ELR (cell line): ENCODE measurements at regions not wholly inside any gene's neighbourhood (a gene's known extent, or its start where the extent isn't known, plus 50 kb on each side); places are given as distances from the start of the nearest gene placed in this dataset.

Experiments used
- DNase-seq: peaks from one replicate; pipeline ENCODE4 v3.0.0-alpha.2; 2015; ENCODE audit warnings: low read depth

DNA sequence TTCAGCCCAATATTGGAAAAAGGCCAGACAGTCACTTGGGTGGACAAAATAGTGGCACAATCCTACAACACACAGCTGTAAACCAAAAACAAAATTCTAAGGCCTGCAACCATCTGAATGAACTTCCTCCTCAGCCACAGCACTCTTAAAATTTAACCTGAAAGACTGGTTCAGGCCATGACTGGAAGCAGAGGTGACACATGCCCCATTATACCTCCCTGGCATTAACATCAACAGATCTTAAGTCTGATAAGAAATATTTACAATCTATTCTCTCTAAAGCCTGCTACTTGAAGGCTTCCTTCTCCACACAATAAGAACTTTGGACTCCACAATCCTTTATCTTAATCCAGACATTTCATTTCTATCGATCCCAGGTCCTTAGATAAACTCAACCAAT lies 192.4 kb upstream of the LRP1B start:
- no peak for DNase-seq

DNA sequence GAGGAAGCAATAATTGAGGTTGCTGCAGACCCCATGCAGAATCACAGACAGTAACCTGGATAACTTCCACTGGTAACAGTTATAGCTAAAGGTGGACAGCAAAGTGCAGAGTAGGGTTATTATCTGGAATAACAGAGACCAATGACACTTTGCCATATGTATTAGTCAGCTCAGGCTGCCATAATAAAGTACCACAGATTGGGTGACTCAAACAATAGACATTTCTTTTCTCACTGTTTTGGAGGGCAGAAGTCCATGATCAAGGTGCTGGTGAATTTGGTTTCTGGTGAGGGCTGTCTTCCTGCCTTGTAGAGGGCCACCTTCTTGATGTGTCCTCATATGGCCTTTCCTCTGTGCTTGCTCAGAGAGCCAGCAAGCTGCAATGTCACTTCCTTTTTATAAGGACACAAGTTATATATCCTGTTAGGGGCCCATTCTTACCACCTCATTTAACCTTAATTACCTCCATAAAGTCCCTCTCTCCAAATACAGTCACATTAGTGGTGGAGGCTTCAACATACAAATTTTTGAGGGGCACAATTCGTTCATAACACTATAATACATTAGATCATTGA lies 191.0 kb upstream of the LRP1B start:
- DNase-seq: peak; percentile 60

DNA sequence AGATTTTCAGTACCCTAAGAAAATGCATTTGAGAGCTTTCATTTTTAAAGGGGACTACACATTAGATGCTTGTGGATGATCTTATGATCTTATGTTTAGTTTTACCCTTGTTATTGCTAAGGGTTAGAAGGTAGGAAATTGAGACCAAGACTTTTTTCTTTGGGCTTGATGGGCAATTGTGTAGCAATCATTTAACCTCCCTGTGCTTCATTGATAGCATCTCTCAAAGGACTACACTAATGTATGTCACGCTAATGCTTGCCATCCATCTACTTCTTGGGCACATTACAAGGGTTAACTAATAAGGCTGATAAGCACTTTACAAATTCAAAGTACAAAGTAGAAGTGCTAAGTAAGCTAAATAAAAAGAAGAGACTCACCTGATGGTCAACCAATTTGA lies 189.3 kb upstream of the LRP1B start:
- DNase-seq: no peak

DNA sequence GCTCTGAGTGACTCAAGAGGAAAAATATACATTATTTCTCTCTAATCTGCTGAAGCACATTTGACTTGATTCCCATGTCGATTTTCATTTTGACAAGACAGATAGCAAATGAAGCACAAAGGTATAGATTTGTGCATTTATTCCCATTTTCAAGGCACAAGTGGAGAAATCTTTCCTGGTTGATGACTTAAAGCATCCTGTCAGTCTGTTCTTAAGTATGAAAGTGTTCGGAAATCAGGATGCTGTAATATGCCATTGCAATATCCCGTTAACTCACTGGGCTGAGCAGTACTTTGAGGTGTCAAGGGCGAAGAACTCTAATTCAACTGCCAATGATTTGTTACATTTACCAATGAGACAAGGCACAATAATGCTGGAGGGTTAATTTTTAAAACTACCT lies 185.2 kb upstream of the LRP1B start:
- no peak for DNase-seq

DNA sequence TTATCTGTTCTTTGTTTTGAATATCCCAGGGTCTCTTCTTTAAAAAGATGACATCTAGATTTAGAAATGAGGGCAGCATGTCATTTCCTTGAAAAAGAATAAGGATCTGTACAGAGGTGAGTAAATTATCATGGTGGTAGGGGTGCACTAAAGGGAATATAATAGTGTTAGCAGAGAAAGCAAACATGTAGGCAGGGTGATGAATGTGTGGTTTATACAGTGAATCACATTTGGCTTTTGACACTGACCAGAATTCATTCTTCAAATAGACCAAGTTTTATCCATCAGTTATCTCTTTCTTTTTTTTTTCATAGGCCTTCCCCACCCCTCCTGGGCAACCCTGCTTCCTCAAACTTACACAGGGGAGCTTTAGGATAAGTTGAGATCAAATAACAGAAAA lies 184.5 kb upstream of the LRP1B start:
- peak; percentile 4 for DNase-seq

DNA sequence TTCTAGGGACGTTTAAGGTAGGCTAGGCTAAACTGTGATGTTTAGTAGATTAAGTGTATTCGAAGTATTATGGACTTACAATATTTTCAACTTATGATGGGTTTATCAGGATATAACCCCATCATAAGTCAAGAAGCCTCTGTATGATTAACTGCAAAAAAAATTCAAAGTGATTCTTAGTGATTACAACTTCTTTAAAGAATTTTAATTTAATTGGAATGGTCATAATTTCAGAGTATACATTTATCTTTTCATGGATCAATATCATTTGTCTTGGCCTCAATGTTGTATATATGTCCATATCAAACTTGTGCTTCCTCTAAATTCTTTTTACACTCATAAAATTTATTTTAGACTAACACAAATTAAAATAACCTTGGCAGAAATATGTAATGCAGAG lies 183.3 kb upstream of the LRP1B start:
- no peak for DNase-seq

DNA sequence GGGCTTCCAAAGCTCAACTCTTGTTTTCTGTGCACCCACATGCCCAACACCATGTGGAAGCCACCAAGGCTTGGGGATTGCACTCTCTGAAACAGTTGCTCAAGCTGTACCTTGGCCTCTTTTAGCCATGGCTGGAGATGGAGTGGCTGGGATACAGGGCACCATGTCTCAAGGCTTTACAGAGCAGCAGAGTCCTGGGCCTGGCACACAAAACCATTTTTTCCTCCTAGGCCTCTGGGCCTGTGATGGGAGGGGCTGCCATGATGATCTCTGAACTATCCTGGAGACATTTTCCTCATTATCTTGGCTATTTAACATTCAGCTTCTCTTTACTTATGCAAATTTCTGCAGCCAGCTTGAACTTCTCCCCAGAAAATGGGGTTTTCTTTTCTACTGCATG lies 179.7 kb upstream of the LRP1B start:
- no peak for DNase-seq

DNA sequence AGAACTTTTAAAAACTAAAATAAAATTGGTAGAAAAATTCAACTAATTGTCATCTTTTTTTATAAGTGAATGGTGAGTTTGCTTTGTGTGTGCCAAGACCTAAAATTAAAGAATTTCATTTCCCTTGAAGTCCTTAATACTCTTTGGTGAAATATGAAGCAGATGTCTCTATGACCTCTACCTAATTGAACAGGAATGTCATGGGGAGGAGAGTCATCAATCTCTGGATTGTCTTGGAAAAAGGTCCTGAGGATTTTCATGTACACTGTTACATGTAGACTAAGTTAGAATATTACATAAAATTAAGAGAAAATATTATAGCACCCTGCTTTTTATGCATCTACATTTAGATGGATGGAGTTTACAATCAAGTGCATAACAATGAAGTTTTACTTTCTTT lies 177.9 kb upstream of the LRP1B start:
- no peak for DNase-seq

DNA sequence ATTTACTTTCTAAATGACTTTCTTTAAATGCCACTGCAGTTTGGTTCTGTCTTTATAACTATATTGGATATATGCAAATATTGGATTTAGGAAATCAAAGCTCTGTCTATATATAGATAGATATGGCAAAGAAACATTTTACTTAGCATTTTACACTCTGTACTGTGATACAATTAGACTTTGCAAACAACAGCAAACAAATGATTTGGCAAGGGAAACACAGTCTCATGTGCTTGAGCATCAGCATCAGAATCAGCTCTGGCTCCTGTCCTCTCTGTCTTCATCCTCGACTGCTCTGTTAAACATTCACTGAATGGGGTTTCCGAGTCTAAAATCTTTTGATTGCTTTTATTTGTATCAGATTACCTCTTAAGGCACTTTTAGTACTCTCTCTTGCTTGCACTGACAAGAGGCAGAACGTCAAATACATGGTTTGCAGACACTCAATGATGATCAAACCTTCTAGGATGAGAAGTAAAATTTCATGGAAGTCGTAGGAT lies 176.8 kb upstream of the LRP1B start:
- DNase-seq: no peak

DNA sequence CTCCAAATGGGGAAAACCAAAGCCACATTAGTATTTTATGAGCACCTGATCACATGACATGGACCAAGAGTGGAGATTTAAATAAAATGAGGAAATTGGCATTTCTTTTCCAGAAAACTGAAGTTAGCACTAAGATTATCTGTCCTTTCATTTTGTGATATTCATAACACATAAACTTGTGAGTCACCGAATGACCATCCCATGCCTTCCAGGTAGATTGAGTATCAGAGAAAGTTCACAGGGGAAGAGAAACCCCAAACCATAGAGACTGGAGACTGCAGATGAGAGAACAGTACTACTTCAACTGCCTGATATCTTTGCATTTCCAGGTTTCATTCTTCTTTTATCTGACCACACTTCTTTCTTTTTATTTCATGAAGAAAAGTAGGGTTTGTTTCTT lies 176.3 kb upstream of the LRP1B start:
- DNase-seq: peak; percentile 17

DNA sequence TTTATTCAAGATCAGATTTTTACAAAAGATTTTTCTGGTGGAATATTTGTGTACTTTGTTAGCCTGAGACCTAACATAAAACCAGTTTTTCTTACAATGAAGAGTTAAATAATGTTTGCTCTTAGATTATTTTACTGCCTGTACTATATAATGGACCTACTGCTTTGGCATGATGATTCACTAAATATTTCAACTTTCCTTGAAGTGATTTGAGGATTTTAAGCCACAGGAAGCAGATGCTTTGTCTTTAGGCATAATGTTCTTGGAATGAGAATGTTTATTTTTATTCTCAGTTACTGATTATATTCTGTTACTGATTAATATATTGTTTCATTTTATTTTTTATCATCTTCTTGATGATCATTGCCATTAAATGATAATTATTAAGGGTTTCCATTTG lies 175.3 kb upstream of the LRP1B start:
- peak; percentile 65 for DNase-seq

DNA sequence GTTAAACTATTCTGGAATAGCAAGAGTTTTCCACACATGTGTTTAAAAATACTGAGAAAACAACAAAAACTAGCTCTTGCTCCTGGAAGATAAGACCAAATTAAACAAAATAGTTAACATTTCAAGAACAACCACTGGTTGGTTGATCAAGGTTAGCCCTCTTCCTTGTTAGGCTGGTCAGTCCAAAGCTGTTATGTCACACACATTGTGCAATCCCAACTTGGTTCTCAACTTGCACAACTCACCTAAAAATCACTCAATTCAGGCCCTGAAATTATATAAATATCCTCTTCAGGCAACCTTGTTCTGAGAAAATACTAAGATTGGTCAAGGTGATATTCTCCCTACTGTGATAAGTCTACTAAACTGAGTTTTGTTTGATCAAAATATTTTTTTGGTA lies 169.7 kb upstream of the LRP1B start:
- no peak for DNase-seq

DNA sequence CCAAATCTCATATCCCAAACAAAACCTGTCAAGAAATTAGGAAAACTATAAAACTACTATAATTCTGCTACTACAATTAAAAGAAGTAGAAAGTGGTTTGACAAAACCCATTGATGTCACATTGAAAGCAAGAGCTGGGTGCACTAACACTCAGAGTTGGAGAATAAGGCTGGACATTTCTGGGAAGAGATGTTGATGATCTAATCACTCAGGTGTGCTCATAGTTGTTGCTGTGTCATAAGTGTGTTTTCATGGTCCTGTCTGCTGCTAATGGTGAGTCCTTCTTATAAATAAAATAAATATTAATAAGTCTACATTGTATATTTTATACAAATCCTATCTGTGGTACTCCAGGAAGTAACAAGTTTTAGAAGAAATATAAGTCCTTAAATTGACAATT lies 168.2 kb upstream of the LRP1B start:
- DNase-seq: no peak

DNA sequence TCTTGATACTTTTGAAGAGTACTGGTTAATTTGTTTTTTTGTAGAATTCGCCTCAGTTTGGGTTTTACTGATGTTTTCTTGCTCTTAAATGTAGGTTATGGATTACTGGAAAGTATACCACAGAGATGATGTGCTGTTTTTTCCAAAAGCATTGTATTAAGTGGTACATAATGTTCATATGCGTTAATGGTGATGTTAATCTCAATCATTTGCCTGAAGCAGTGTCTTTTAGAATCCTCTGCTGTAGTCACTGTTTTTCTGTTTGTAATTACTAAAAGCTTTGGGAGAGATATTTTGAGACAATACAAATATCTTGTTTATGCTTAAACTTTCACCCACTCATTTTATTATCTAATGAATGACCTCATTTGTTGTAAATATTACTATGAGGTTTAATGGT lies 163.4 kb upstream of the LRP1B start:
- no peak for DNase-seq

DNA sequence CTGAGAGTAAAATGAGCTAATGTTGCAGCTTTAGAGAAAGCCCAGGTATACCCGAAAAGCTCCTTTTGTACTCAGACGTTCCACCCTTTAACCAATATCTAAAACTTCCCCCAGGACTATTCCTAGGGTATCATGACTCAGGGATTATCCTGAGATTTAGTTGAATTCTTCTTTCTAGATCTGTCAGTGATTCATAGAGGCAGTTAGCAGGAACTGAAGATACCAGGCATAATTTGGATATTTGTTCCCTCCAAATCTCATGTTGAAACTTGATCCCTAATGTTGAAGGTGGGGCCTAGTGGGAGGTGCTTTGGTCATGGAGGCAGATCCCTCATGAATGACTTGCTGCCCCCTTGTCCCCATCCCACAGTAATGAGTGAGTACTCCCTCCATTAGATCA lies 161.2 kb upstream of the LRP1B start:
- DNase-seq: peak; percentile 50

DNA sequence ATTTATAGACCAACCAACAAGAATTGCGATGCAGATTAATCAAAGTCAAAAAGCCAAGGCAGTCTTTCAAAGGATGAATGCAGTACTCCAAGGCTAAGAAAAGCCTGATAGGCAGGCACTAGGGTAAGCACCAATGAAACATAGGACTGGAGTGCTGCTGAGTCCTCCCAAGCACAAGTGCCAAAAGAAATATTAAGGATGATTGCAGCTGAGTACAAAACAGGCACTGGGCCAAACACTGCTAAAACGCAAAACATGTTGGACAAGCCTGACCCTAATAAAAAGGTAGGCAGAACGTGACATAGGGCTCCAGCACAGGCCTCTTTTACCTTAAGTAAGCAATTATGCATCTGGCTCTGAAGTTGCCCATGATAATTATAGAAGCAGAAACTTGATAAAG lies 160.1 kb upstream of the LRP1B start:
- DNase-seq: no peak

DNA sequence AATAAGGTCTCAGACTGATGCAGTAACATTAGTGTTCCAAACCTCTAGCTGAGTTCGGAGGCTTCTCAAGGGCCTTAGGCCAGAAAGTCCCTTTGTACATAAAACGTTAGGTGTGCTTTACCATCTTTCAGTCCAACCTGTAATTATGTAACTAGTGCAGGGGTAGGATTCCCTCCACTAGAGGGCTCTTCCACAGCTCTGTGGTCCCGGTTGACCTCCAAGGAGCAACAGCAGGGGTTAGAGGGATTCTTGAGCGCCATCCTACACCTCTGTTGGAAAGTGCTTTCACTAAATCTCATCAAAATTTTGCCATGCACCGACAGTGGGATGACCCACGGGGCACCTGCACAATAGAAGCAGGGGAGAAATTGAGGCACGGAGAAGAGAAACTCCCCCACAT lies 155.8 kb upstream of the LRP1B start:
- peak; percentile 24 for DNase-seq

DNA sequence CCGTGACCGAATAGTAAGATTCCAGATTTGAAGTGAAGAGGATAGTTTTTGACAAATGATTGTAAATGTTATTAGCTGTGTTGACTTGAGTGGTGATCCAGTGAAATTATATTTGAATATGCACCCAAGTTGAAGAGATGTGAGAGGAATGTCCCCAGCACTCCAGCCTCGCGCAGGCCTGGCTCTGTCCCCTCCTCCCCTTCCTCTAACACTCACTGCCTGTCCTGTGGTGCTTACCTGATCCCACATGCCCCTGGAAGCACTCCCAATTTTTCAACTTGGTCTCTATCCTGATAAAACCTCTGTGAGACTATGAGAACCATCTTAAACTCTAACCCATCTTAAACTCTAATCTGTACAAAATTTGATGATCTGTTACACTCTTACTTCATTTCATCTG lies 154.7 kb upstream of the LRP1B start:
- no peak for DNase-seq

DNA sequence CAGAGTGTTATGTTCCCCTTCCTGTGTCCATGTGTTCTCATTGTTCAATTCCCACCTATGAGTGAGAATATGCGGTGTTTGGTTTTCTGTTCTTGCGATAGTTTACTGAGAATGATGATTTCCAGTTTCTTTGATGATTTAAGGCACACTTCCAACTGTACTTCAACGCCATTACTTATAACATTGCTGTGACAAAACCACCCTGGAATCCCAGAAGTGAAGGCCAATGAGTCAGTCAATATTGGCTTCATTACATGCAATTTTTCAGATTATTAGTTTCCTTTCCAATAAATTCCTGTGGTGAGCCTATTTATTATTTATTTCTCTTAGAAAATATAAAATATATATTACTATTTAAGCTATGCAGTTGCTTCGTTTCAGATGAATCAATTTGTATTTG lies 153.5 kb upstream of the LRP1B start:
- DNase-seq: peak; percentile 68

DNA sequence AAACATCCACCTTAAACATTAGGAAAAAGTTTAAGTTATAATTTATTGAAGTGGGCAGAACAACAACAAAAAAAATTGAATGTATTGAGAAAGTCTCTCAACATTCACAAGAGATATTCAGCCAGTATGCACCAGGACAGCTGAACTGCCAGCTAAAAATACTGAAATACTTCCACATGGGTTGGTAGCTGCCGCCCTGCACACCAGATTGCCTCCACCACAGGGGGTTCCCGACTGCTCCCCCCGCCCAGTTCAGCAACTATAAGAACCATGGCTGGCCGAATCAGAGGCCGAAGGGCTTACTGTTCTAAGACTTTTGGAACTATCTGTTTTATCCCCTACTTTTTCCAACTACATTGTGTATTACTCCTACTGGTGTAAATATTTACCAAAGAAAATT lies 150.0 kb upstream of the LRP1B start:
- DNase-seq: no peak

DNA sequence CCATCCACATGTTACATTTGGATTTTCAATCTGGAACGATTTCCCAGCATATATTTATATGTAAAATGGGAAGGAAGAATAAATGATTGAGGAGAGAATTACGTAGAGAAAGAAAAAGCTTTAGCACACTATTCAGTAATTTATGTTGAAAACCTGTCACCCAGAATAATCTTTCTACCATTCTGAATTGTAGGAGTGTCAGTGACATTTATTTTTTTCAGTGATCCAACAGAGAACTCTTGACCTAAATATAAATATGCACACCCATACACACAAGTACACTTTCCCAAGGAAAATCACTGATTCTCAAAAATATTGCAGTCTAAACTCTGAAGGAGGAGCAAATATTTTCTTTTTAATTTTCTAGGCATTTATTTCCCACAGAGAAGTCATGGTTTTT lies 140.2 kb upstream of the LRP1B start:
- DNase-seq: no peak

DNA sequence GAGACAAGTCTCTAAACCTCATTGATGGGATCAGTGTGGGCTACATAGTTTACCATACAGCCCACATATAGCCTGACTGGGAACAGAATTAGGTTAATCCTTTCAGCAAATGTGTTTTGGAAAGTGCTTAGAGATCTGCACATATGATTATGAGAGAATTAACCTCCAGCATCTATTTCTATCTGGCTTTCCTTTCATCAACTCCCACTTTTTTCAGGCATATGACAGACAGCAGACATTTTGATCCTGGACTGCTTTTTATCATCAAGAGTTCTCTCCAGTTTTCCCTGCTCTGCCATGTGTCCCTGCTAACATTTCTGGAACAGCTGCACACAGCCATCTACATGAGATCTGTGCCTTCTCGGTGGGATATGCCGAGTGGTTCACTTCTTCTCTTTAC lies 139.5 kb upstream of the LRP1B start:
- DNase-seq: no peak

DNA sequence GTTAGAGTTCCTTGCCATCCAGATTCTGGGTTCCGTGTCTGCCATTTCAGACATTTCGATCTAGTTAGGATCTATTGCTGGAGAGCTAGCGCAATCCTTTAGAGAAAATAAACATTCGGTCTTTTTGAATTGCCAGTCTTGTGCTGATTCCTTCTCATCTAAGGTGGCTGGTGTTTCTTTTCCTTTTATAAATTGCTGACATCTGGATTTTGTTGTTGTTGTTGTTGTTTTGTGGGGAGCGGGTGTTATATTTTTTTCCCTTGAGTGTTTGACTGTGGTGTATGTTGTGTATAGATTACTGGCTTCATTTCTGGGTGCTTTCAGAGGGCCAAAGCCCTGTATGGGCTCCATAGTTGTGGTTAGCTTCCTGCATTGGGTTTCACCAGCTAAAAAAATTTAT lies 128.5 kb upstream of the LRP1B start:
- DNase-seq: no peak

DNA sequence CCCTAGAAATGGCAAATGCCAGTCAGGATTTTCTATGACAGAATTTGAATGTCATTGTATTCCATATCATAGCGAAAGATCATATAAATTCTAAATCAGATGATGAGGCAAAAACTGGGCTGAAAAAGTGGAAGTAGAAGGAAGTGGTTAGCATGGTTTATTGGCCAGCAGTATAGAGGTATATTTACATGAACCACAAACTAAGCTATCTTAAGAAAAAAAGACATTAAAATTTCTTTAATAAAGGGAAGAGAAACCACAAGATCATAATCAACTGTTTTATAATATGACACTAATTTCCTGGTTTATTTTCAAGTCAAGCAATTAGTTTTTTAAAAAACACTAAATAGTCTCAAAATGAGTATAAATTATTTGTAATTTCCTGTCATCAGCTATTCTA lies 123.2 kb upstream of the LRP1B start:
- DNase-seq: no peak

DNA sequence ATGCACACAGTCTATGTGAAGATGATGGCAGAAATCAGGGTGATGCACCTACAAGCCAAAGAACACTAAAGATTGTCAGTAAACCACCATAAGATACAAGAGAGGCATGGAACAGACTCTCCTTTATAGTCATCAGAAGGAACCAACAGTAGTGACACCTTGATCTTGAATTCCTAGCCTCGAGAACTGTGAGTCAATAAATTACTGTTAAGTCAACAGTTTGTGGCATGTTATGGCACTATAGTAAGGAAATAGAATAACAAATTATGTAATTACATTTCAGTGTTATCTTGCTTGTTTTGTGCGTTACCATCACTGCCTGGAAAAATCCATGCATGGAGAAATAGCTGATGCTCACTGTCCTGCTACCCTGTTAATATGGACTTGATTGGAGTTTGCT lies 110.2 kb upstream of the LRP1B start:
- DNase-seq: no peak
